K562 (cell line): ENCODE measurements at regions not wholly inside any gene's neighbourhood (a gene's known extent, or its start where the extent isn't known, plus 50 kb on each side); places are given as distances from the start of the nearest gene placed in this dataset.

Source experiments
- ATAC-seq: fragments of 200-7000 bp; cut with Tn5 transposase; 3 replicates; pipeline ENCODE4 v1.9.1; 2020; ENCODE audit warnings: moderate library complexity
- BruUV-seq: library from RNA; stranded (reverse); fragments of 400-500 nt; replicated peaks from 2 replicates; lab custom pipeline; 2021; lab: Mats Ljungman, UMichigan
- CTCF ChIA-PET: fragments of 300-600 bp; formaldehyde crosslinking; extraction: SDS; loops from one replicate; lab custom pipeline; 2021; ENCODE audit warnings: low intra/inter-chr PET ratio; lab: Yijun Ruan, JAX
- POLR2A ChIA-PET: fragments of 300-600, 350-650 bp; sonication (Branson Sonifier 250); formaldehyde crosslinking; extraction: SDS; loops from one replicate; lab custom pipeline; 2021; ENCODE audit warnings: antibody characterized with exemption, inconsistent platforms; lab: Yijun Ruan, JAX
- DNase-seq, 4 experiments: peaks; one replicate each; pipeline versions ENCODE4 v3.0.0 to v3.0.0-alpha.2; 2011 to 2018; ENCODE audit warnings: low spot score in 3 of 4, mixed read lengths in 3 of 4; ENCODE audit errors: extremely low read depth in 1 of 4
- FAIRE-seq: peaks from 2 replicates; lab custom pipeline; 2011; peaks lifted over from hg19 to GRCh38; lab: Jason Lieb, UNC
- H2AFZ ChIP-seq: 2 replicates; pipeline ENCODE4 v1.6.0; 2011; ENCODE audit warnings: low read depth, low read length, control low read depth, inconsistent platforms
- H3K27ac ChIP-seq: fragments of 200-600 bp; 3 replicates; pipeline ENCODE4 v1.8.0; 2011; ENCODE audit warnings: low read depth, mild to moderate bottlenecking, control low read depth, inconsistent platforms, low read length, moderate library complexity, mixed read lengths; ENCODE audit errors: extremely low read depth
- H3K27me3 ChIP-seq, 2 experiments: fragments of 300-600 bp in 1 of 2; 2 replicates in 1 of 2; 3 replicates in 1 of 2; pipeline versions ENCODE4 v1.6.0 to v1.8.0; 2011; ENCODE audit warnings: inconsistent platforms in 2 of 2, low read length in 2 of 2, mild to moderate bottlenecking in 1 of 2, mixed read lengths in 1 of 2, moderate library complexity in 1 of 2; ENCODE audit not compliant: control insufficient read depth in 2 of 2, insufficient read depth in 2 of 2
- H3K36me3 ChIP-seq: fragments of 300-600 bp; 3 replicates; pipeline ENCODE4 v1.8.0; 2011; ENCODE audit warnings: mild to moderate bottlenecking, low read length, inconsistent platforms; ENCODE audit not compliant: control insufficient read depth, insufficient read depth
- H3K4me1 ChIP-seq, 2 experiments: fragments of 200-600 bp in 1 of 2; replicated peaks in 1 of 2; 2 replicates in 1 of 2; 3 replicates in 1 of 2; pipeline versions ENCODE4 v1.5.1 to v1.8.0; 2011; ENCODE audit warnings: inconsistent platforms in 2 of 2, low read length in 2 of 2, mild to moderate bottlenecking in 1 of 2, mixed read lengths in 1 of 2, moderate library complexity in 1 of 2; ENCODE audit not compliant: control insufficient read depth in 2 of 2, insufficient read depth in 2 of 2
- H3K4me2 ChIP-seq: 2 replicates; pipeline ENCODE4 v1.6.1; 2011; ENCODE audit warnings: low read length, control low read depth, inconsistent platforms, mixed read lengths; ENCODE audit not compliant: insufficient read depth
- H3K4me3 ChIP-seq: fragments of 200-600 bp; sonication (generic), shearing (Covaris generic); 2 replicates; pipeline ENCODE4 v1.5.1; 2016; ENCODE audit warnings: control low read depth, inconsistent platforms
- H3K79me2 ChIP-seq: fragments of 200-600 bp; 3 replicates; pipeline ENCODE4 v1.8.0; 2011; ENCODE audit warnings: low read length, inconsistent platforms; ENCODE audit not compliant: control insufficient read depth, insufficient read depth
- H3K9ac ChIP-seq, 2 experiments: 2 replicates each; pipeline versions ENCODE4 v1.6.0 to v1.6.1; 2011; ENCODE audit warnings: low read depth in 2 of 2, low read length in 2 of 2, control low read depth in 1 of 2, inconsistent platforms in 1 of 2, mild to moderate bottlenecking in 1 of 2, mixed read lengths in 1 of 2; ENCODE audit not compliant: insufficient read depth in 1 of 2
- H3K9me1 ChIP-seq: one replicate; pipeline ENCODE4 v1.6.0; 2011; ENCODE audit warnings: inconsistent platforms, mild to moderate bottlenecking, low read length, moderate library complexity; ENCODE audit not compliant: control insufficient read depth, insufficient read depth
- H3K9me3 ChIP-seq: replicated peaks from 2 replicates; pipeline ENCODE4 v1.5.1; 2011; ENCODE audit warnings: low read depth, low read length, inconsistent platforms; ENCODE audit not compliant: control insufficient read depth, insufficient read depth
- H4K20me1 ChIP-seq: replicated peaks from 2 replicates; pipeline ENCODE4 v1.6.1; 2011; ENCODE audit warnings: low read length, inconsistent platforms, mixed read lengths; ENCODE audit not compliant: control insufficient read depth, insufficient read depth
- GATAD2A ChIP-seq: fragments of 450-650 bp; IDR thresholded peaks from 2 replicates; pipeline ENCODE4 v1.6.1; 2017
- RBFOX2 ChIP-seq: fragments of 200-400 bp; formaldehyde crosslinking; IDR thresholded peaks from 2 replicates; pipeline ENCODE4 v1.6.1; 2017; ENCODE audit warnings: low read depth, mild to moderate bottlenecking, low read length, moderate library complexity
- ZNF384 ChIP-seq: IDR thresholded peaks from 2 replicates; pipeline ENCODE4 v1.6.1; 2012; ENCODE audit warnings: low read depth, low read length, improper control_type of control experiment
- WGBS: fragments of 100-300 bp; shearing (Covaris generic); methylation state at CpG from one replicate; pipeline ENCODE4 v1.1.6; 2016; ENCODE audit warnings: low coverage, mixed read lengths; ENCODE audit not compliant: insufficient coverage; ENCODE audit errors: missing lambda C conversion rate; 5-methylcytosine and 5-hydroxymethylcytosine counted together
- in situ Hi-C: fragments of 300-500 bp; cut with MboI; formaldehyde crosslinking; loops from 4 replicates; pipeline ENCODE4 v1.15.0; 2018; ENCODE audit warnings: inconsistent platforms, mixed read lengths
- intact Hi-C: fragments of 100-400 bp; cut with micrococcal nuclease; formaldehyde crosslinking; loops from 2 replicates; pipeline ENCODE4 v1.14.2; 2022

- Histone ChIP-seq H3K9ac (no peak overlapping the region), H3K4me3 (no peak overlapping the region), H4K20me1 (no peaks in the 10 kb centered on the region), H3K9me1 (no peaks in the 10 kb centered on the region)
- CTCF ChIA-PET = no interaction called here
- TF ChIP-seq ZNF384 (no peak), GATAD2A (no peak)
- TF ChIP-seq, all 486 proteins: peak for 0
- H3K4me1 ChIP-seq = no peaks in the 10 kb centered on the region
- ATAC-seq (no peak), FAIRE-seq (no peak), DNase-seq (no peak)
- intact Hi-C loops (loop anchor here (10.0 kb wide), 1 partner anchor 309 kb away; the partner anchor contains the start of gene S1PR3), in situ Hi-C loops (no loop called here)
- no peak overlapping the region for H3K4me2 ChIP-seq
- H3K27me3 ChIP-seq = no peaks in the 10 kb centered on the region
- 40% methylated on average over 3 of the region's 22 CpGs for WGBS
- no peaks in the 10 kb centered on the region for H3K9me3 ChIP-seq
- no peaks in the 10 kb centered on the region for H3K36me3 ChIP-seq
- no TSS peak for BruUV-seq
- no peaks in the 10 kb centered on the region for H3K79me2 ChIP-seq
- no peak overlapping the region for H2AFZ ChIP-seq
- H3K27ac ChIP-seq = no peak overlapping the region
- POLR2A ChIA-PET = no interaction called here
Measured at GRCh38 chr9:88685966-88686365, 151.0 kb downstream of the NXNL2 start.

- Histone ChIP-seq H3K9me1 (no peaks in the 10 kb centered on the region), H3K9ac (no peak overlapping the region), H3K27me3 (no peaks in the 10 kb centered on the region), H3K4me2 (no peak overlapping the region), H3K27ac (no peak overlapping the region), H3K4me1 (no peaks in the 10 kb centered on the region), H2AFZ (no peak overlapping the region), H4K20me1 (no peaks in the 10 kb centered on the region), H3K36me3 (no peaks in the 10 kb centered on the region), H3K4me3 (no peak overlapping the region), H3K9me3 (no peaks in the 10 kb centered on the region), H3K79me2 (no peaks in the 10 kb centered on the region)
- ChIA-PET CTCF (no interaction called here), POLR2A (no interaction called here)
- in situ Hi-C loops (no loop called here), intact Hi-C loops (loop anchor here (10.0 kb wide), 1 partner anchor 305 kb away; the partner anchor contains the start of gene S1PR3)
- no TSS peak for BruUV-seq
- ATAC-seq (no peak), FAIRE-seq (no peak), DNase-seq (no peak)
- 12% methylated on average over 6 of the region's 6 CpGs for WGBS
- no peak for TF ChIP-seq RBFOX2
Measured at GRCh38 chr9:88689509-88690298, 154.7 kb downstream of the NXNL2 start.
